Left cardiac atrium (tissue), 4 donors: ENCODE measurements at regions not wholly inside any gene's neighbourhood (a gene's known extent, or its start where the extent isn't known, plus 50 kb on each side); places are given as distances from the start of the nearest gene placed in this dataset.
"Not testable (repeated sequence)": the region's sequence is repeated elsewhere in the genome, so short reads cannot be mapped to it uniquely, and the experiment has no call there.

Source experiments
- ATAC-seq, 2 donors: fragments of 200-7000 bp; cut with Tn5 transposase; one replicate each; pipeline ENCODE4 v1.9.1; 2020; ENCODE audit warnings: mild to moderate bottlenecking in 2 of 2, moderate library complexity in 2 of 2
- DNase-seq: peaks from one replicate; pipeline ENCODE4 v3.0.0-alpha.2; 2020
- intact Hi-C, 2 donors: fragments of 100-400 bp; cut with DNase I; formaldehyde crosslinking; loops; one replicate each; pipeline versions ENCODE4 v1.14.1 to v1.15.1; 2022 to 2023
- donor health status: DM: no; HTN: yes; CAD: no.
- donor health status: DM: no; HTN: yes; CAD: no; lungs with severe emphysema.
- donor health status: DM: yes; HTN: yes; CAD: no.
- donor health status: Dilated cardiomyopathy.

DNA sequence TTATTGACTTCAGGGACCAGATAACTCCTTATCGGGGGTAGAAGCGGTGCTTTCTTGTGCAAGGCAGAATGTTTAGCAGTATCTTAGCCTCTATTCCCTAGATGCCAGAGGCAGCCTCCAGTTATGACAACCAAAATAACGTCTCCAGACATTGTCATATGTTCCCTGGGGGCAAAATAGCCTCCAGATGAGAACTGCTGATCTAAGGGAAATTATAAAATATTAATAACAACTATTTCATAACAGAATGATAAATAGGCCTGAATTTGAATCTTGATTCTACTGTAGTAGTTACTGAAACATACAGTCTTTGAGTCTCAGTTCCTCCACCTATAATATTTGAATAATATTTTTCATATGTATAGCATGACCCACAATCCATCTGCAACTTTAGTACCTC is 1431.3 kb downstream of the ZPLD1 start:
- intact Hi-C loops = no loop called here
- DNase-seq = no peak
- ATAC-seq = no peak

DNA sequence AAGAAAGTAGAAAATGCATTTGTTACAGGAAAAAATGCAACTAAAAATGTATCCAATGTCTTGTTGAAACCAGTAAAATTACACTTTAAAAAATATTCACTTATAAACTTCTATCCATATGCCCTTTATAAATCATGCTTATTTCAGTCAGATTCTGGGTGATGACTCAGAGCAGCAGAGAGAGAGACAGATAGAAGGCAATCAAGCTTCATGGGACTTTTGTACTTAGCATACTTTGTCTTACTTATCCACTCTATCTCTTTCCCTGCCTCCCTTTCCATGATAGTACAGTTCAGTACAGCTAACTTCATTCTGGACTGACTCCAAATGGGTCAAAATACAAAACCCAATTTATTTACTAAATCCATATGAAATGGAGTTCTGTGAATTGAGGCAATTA is 1438.2 kb downstream of the ZPLD1 start:
- ATAC-seq = no peak

DNA sequence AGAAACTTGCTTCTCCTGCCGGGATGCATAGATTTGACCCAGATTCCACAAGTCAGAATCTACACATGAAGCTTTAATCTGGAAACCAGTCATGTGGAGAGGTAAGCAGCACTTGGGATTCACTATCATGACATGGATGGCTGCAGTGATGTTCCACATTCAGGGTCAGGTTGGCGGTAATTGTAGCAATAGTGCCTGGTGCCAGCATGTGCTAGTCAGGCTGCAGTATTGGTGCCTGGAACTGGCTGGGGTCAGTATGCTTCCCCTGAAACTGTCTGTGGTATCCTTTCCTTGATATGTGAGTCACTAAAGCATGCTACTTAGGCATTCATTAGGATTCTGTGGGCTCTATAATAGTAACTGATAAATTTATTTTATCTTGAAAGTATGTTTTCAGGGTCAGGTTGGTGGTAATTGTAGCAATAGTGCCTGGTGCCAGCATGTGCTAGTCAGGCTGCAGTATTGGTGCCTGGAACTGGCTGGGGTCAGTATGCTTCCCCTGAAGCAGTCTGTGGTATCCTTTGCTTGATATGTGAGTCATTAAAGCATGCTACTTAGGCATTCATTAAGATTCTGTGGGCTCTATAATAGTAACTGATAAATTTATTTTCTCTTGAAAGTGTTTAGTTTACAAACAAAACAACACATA is 1439.2 kb downstream of the ZPLD1 start:
- no peak for ATAC-seq
- DNase-seq = no peak
- intact Hi-C loops = no loop called here

More for the DNA sequence above, 1438.2 kb downstream of the ZPLD1 start:
- DNase-seq = no peak
- intact Hi-C loops = no loop called here

DNA sequence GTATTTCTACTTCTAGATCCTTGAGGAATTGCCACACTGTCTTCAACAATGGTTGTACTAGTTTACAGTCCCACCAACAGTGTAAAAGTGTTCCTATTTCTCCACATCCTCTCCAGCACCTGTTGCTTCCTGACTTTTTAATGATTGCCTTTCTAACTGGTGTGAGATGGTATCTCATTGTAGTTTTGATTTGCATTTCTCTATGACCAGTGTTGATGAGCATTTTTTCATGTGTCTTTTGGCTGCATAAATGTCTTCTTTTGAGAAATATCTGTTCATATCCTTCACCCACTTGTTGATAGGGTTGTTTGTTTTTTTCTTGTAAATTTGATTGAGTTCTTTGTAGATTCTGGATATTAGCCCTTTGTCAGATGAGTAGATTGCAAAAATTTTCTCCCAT is 1447.0 kb downstream of the ZPLD1 start:
- intact Hi-C loops, DNase-seq, ATAC-seq: not testable (repeated sequence)

DNA sequence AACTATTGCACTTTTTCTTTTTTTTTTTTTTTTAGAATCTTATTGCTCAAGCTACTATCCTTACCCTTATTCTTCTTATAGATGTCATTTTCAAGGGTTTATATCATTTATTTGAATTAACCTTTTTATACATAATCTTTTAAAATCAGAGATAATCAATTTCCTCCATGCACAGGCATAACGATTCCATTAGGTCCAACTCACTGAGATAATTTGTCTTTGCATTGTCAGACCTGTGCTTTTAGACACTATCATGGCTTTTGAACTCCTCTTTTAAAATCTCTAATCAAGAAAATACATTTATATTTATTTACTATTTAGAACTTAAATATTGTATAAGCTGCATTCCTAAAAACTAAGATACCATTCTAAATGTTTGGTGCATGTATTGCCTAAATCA is 1454.9 kb downstream of the ZPLD1 start:
- intact Hi-C loops = no loop called here
- ATAC-seq = no peak

DNA sequence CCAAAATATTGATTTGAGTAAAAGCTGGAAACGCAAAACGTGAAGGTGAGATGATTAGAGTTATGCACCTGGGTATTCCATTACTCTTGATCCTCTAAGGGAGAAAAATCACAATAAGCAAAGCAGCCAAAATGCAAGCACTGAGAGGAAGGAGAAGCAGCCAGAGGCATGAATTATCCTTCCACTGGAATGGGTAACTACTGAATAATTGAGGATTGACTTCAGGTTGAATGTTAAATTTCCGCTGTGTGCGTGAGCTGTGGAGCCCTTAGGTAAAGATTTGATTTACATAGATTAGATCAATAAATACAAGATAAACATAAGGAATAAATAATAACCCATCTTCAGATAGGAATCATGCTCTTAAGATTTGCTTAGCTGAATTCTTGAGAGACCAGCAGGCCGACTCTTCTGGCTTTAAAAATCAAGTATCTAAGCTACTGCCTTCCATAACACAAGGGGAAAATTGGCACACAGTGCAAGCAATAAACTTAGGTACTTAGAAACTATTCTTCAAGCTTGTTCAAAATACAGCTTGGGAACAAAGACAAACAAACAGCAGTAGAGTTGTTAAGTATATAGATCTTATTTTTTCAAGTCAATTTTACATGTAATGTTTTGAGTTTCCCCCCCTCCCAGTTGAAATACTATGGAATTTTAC is 1459.5 kb downstream of the ZPLD1 start:
- intact Hi-C loops = no loop called here
- ATAC-seq = no peak
- no peak for DNase-seq

More for the DNA sequence above, 1454.9 kb downstream of the ZPLD1 start:
- DNase-seq = no peak

DNA sequence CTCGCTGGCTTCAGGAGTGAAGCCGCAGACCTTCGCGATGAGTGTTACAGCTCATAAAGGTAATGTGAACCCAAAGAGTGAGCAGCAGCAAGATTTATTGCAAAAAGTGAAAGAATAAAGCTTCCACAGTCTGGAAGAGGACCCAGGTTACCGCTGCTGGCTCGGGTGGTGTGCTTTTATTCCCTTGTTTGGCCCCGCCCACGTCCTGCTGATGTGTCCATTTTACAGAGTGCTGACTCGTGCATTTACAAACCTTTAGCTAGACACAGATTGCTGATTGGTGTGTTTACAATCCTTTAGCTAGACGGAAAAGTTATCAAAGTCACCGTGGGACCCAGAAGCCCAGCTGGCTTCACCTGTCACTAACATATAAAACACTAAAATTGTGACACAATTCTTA is 1464.5 kb downstream of the ZPLD1 start:
- no peak for ATAC-seq
- DNase-seq = no peak
- intact Hi-C loops = no loop called here

DNA sequence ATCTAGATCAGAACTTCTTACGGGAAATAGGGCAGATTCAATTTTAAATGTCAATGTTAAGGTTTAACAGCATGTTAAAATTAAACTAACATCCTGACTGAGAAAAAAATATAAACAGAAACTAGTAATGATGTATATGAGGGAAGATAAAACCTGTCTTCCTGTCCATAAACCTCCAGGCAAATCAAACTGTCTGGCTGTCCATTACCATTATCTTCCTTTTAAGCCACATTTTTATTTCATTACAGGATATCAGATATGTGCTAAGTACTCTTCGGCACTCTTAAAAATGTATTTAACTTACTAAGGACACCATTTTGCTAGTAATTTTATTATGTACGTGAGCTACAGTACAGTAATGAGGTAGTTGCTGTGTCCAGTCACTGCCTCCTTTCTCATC is 1461.7 kb upstream of the ALCAM start:
- intact Hi-C loops = no loop called here
- no peak for DNase-seq

DNA sequence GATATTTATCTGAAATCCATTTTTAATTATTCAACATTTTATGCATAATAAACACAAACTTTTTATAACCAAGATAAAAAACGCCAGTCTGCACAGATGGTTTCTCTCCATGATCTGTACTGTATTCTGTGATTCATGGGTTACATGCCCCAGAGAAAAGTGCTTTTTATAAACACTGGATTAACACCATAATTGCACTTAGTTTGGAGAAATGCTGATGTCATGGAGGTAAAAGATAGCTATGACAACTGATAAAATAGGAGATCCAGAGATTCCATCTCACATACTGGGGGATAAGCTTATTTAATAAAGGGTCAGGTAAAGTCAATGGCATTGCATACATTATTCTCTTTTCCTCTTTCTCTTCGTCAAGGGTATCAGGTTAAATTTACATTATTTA is 1460.4 kb upstream of the ALCAM start:
- ATAC-seq (no peak), DNase-seq (no peak)
- intact Hi-C loops = no loop called here

More for the DNA sequence above, 1461.7 kb upstream of the ALCAM start:
- ATAC-seq = no peak

DNA sequence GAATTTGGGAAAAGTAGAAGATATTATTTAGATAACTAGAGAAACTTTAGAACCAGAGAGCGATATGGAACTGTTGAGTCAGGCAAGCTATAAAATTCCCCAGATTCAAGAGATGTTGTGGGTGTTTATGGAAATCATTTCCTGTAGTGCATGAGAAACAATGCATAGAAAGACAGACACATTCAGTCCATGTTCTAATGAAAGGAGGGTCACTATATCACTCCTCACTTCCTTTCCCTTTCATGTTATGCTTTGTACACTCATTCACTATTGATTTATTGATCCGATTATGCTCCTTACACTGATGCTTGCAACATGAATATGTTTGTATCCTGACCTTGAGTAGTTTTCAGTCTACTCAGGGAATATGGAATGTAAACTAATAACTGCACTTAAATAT is 1459.9 kb upstream of the ALCAM start:
- DNase-seq (no peak), ATAC-seq (no peak)
- intact Hi-C loops = no loop called here

DNA sequence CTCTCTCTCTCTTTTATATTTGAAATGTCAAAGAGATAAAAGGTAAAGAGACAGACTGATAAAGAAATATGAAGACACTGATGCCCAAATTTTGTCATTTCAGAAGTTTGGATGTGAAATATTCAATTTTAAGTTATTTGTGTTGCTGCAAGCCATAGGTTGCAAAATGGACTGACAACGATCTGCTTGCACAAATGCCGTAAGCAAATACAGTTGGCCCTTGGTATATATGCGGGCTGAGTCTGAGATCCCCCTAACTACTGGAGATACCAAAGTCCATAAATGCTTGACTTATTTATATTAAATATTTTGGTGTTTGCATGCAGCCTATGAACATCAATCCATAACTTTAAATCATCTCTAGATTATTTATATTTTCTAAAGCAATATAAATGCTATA is 1459.1 kb upstream of the ALCAM start:
- no peak for DNase-seq
- intact Hi-C loops = no loop called here
- ATAC-seq = no peak

DNA sequence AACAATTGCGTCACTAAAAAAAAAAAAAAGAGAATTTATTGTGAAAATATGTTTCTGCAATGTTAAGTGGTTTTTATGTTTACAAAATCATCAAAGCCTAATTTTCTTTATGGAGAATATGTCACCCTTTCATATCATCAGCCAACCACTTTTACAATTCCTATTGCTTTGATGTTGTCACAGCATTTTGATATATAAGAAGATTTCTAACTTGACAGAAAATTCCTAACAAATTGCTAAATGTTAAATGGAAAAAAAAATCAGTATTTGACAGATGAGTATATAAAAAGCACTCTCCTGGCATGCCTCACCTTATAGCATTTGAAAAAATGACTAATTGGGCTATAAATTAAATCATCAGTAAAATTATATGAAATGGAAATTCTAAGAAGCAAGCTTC is 1457.3 kb upstream of the ALCAM start:
- intact Hi-C loops = no loop called here
- DNase-seq (no peak), ATAC-seq (no peak)

DNA sequence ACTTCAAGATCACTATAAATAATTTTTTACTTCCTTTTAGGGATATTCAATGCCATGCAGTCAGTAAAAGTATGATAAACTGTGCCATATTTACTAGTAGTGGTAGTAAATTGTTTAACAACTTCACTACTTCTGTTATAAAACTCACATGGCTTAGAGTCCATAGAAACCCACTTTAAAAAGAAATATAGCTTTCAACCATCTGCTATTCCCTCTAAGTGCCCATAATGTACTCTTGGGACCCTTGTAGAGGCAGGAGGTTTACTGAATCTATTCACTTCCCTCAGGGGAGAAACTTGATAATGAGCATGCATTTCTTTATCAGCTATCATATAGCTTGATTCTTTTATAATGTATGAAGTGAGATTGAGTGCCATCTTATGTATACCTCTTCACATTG is 1448.4 kb upstream of the ALCAM start:
- no peak for ATAC-seq
- intact Hi-C loops = no loop called here
- no peak for DNase-seq

DNA sequence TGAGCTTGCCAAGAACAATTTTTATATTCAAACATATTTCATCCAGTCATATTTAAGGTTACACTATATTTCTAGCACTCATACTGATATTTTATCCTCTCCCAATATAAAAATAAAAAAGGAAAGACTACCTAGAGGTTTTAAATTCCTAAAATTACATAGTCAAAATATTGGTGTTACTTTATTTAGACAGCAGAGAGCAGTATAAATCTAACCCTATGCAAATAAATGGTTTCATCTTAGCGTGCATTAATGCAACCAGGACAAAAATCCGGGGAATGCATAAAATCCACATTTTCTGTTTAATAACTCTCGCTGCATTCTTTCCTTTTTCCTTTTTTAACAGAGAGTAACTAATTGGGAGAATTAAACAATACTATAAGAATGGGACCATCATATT is 1447.4 kb upstream of the ALCAM start:
- ATAC-seq (no peak), DNase-seq (no peak)
- intact Hi-C loops = no loop called here

DNA sequence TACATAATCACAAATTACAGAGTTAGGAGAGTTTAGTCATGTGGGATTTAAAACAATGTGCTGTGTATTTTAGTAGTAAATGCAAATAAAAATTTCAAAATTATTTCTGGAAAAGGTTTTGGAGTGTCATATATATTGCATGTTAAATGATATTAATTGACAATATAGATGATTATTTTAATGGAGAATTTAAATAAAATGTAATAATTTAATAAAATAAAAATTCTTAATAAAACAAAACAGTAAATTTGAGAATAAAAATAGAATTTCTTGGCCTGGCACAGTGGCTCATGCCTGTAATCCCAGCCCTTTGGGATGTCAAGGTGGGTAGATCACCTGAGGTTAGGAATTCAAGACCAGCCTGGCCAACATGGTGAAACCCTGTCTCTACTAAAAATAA is 1442.8 kb upstream of the ALCAM start:
- no peak for ATAC-seq
- intact Hi-C loops = no loop called here
- DNase-seq = no peak

DNA sequence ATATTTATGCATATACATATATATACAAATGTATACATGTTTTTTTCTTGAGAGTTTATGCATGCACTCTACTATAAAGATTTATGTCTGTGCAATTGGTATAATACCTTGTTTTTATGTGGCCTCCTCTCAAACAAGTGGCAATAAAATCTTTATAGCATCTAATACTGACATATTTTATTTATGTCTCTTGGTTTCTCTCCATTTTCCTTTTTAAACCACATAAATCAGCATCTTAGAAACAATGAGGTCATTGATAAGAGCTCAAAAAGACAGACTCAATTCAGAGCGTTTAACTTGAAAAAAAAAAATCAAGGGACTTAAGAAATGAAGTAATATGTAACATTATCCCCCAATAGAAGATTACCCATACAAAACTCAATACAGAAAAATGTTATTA is 1442.2 kb upstream of the ALCAM start:
- no peak for ATAC-seq
- DNase-seq = no peak
- intact Hi-C loops = no loop called here

DNA sequence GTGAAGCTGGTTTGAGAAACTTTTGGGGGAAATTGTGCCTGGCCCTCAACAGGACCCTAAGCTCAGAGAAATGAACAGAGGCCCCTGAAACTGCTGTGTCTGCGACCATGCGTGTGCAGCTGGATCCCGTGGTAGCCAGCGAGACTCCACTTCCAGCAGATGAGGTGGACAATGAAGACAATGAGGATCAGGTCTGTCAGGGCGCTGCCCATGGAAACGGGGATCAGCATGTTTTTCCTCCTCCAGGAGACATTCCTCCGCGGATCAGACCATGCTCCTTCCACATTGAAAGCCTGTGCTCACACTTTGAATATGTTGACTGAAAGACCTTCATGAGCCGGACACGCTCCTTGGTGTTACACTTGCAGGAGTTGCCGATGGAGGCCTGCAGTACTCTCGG is 1439.8 kb upstream of the ALCAM start:
- ATAC-seq (no peak), DNase-seq (no peak)
- intact Hi-C loops = no loop called here

DNA sequence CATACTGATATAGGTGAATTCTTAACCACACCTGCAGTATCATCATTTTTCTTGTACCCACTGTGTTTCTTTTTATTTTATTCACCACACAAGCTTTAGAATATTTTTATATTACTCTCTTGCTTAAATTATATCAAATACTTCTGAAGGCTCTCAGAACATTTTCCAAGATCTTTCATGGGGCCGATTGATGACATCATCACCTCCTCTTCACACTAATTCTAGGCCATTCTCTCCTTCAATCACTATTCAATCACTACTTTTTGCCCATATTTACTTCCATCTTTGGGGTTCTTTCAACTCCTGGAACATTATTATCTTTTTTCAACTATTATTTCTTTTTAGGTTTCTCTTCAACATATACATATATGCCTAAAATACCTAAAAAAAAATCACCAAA is 1438.8 kb upstream of the ALCAM start:
- DNase-seq = no peak
- no peak for ATAC-seq
- intact Hi-C loops = no loop called here

DNA sequence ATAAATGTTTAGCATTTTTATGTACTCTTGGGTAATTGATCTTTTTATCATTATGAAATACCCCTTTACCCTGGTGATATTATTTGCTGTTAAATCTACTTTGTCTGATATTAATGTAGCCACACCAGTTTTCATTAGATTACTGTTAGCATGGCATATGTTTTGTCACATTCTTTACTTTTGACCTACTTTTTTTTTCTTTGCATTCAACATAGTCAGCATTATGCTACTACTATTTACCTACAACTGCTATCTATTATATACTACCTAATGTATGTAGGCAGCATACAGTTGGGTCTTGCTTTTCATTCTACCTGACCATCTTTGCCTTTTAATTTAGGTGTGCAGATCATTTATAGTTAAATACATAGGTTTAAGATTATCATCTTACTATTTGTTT is 1429.6 kb upstream of the ALCAM start:
- intact Hi-C loops = no loop called here
- DNase-seq = no peak
- no peak for ATAC-seq

DNA sequence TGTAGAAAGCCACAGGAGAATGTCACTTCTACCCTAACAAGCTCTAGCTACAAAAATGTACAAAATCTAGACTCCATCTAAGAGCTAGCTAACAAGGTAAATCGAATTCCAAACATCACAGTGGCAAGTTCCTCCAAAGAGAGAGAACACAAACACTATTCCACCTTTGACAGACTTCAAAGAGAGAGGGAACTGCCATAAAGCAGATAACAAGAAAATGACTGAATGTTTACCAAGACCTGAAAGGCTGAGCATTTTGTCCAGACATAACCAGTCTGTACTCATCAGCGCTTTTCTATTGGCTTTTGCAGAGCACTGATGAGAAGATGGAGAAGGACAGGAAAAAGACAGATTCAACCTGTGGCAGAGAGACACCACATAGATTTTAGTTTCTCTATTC is 1419.6 kb upstream of the ALCAM start:
- intact Hi-C loops = no loop called here
- ATAC-seq (no peak), DNase-seq (no peak)

DNA sequence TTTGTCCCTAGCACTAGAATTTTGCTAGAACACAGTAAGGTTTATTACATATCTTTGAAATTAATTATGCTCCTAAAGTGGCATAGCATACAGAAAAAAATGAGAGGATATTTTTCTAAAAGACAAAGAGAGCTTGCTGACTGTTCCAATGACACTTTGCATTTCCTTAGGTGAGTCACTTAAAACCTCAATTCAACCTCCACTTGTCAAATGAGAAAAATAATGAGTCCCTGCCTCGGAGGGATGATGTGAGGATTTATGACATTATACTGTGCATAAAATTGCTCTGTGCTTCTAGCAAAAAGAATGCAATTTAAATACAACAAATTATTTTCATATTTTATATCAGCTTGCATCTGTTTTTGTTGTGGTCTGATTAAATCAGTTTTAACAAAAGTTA is 1417.0 kb upstream of the ALCAM start:
- intact Hi-C loops = no loop called here
- DNase-seq (no peak), ATAC-seq (no peak)

DNA sequence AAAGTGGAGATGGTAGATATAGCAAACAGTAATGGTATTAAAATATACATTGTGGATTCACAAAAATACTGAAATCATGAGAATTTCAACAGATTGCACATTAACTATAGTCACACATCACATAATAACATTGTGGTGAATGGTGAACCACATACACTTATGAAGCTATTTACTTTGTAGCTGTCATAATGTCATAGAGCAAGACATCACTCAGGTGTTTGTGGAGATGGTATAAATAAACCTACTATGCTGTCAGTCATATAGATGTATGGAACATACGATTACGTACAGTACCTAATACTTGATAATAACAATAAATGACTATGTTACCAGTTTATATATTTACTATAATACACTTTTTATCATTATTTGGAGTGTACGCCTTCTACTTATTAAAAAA is 1416.0 kb upstream of the ALCAM start:
- no peak for ATAC-seq
- DNase-seq = no peak
- intact Hi-C loops = no loop called here
